Fibroblast of lung (primary cell): ENCODE measurements at regions not wholly inside any gene's neighbourhood (a gene's known extent, or its start where the extent isn't known, plus 50 kb on each side); places are given as distances from the start of the nearest gene placed in this dataset.

Experiments used
- CTCF ChIP-seq, 2 donors: IDR thresholded peaks in 1 of 2; conservative IDR thresholded peaks in 1 of 2; 1 replicate in 1 of 2; 2 replicates in 1 of 2; pipeline ENCODE4 v1.5.1; 2011 to 2012; ENCODE audit warnings: low read length in 2 of 2, control low read depth in 1 of 2, inconsistent platforms in 1 of 2, low read depth in 1 of 2, mild to moderate bottlenecking in 1 of 2
- EZH2 ChIP-seq: IDR thresholded peaks from 2 replicates; pipeline ENCODE4 v1.5.1; 2012; ENCODE audit warnings: low read length, control low read depth, mild to moderate bottlenecking; ENCODE audit errors: missing control alignments

GRCh38 chr12:113591480-113591974 lies 119.9 kb upstream of the LHX5 start:
- TF ChIP-seq CTCF (conservative IDR thresholded peaks at IDR 0.05 in 1 of 2, IDR thresholded peaks at IDR 0.05 in 1 of 2; ENCODE audit: low read depth in 1 of 2, low read length in 2 of 2) (no peak), EZH2 (no peak)
